ENCODE measurements at regions not wholly inside any gene's neighbourhood (a gene's known extent, or its start where the extent isn't known, plus 50 kb on each side); places are given as distances from the start of the nearest gene placed in this dataset.

DNA sequence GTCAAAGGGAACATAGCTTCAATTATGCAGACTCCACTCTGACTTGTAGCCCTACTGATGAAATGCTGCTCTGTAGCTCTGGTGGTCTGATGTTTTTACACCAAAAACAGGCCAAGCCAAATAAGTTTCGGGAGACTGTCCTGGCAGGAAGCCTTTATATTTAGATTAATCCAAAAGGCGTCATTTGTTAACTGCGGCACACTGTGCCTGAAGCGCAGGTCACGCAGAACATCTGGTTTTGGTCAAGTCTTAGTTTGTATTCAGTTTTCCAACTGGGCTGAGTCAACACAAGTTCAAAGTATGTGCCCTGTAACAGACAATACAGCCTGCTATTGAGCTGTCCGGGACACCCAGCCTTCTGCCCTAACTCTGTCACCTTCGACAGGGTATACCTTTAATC is 154.6 kb upstream of the IPO5 start:
- Mint-ChIP-seq H3K27me3 (peaks cover 2% of the 10 kb centered on the region), H3K4me1 (no peaks in the 10 kb centered on the region), H3K36me3 (ENCODE audit: low read depth) (no peaks in the 10 kb centered on the region), H3K4me3 (no peak overlapping the region), H3K27ac (no peak overlapping the region), H3K9me3 (peaks cover 11% of the 10 kb centered on the region)
- no peak for ATAC-seq (ENCODE audit: low read depth)
- intact Hi-C loops (cut with micrococcal nuclease), result no loop called here
- DNase-seq, result no peak
- ChIA-PET CTCF (interaction anchor here (2.7 kb wide), 1 partner anchor 688 kb away, joined by 8 read pairs; no protein-coding TSS in a partner anchor), POLR2A (no interaction called here)
- TF ChIP-seq, protein P1, sequence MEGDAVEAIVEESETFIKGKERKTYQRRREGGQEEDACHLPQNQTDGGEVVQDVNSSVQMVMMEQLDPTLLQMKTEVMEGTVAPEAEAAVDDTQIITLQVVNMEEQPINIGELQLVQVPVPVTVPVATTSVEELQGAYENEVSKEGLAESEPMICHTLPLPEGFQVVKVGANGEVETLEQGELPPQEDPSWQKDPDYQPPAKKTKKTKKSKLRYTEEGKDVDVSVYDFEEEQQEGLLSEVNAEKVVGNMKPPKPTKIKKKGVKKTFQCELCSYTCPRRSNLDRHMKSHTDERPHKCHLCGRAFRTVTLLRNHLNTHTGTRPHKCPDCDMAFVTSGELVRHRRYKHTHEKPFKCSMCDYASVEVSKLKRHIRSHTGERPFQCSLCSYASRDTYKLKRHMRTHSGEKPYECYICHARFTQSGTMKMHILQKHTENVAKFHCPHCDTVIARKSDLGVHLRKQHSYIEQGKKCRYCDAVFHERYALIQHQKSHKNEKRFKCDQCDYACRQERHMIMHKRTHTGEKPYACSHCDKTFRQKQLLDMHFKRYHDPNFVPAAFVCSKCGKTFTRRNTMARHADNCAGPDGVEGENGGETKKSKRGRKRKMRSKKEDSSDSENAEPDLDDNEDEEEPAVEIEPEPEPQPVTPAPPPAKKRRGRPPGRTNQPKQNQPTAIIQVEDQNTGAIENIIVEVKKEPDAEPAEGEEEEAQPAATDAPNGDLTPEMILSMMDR (IDR thresholded peaks at IDR 0.05), result no peak

DNA sequence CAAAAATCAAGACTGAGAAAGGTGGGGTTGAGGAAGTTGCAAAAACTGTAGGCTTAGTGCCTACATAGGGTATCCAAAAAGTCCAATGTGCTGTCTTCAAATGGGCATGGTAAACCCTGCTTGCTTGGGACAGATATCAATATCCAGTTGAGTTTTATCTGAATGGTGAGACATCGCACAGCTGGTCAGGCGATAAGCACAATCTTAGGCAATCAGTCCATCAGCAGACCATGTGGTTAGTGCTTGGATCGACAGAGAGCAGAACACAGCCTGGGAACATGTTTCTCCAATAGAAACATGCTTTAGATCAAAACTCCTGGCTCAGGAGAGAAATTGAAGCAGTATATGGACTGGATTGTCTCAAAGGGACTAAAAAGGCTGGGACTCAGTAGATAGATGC is 151.3 kb upstream of the IPO5 start:
- intact Hi-C loops (cut with micrococcal nuclease), result loop anchor here (5.0 to 10.0 kb wide), 2 partner anchors 370 to 447 kb away; partner anchors contain the start of gene RAP2A
- no peaks in the 10 kb centered on the region for H3K9me3 Mint-ChIP-seq
- no peak for ATAC-seq (ENCODE audit: low read depth)
- H3K27ac Mint-ChIP-seq, result no peak overlapping the region
- H3K27me3 Mint-ChIP-seq, result peaks cover 7% of the 10 kb centered on the region
- no peak for DNase-seq
- ChIA-PET POLR2A (no interaction called here), CTCF (no interaction called here)
- H3K4me3 Mint-ChIP-seq, result no peak overlapping the region
- TF ChIP-seq, protein P1 (IDR thresholded peaks at IDR 0.05), result no peak
- no peaks in the 10 kb centered on the region for H3K36me3 Mint-ChIP-seq (ENCODE audit: low read depth)
- no peaks in the 10 kb centered on the region for H3K4me1 Mint-ChIP-seq

DNA sequence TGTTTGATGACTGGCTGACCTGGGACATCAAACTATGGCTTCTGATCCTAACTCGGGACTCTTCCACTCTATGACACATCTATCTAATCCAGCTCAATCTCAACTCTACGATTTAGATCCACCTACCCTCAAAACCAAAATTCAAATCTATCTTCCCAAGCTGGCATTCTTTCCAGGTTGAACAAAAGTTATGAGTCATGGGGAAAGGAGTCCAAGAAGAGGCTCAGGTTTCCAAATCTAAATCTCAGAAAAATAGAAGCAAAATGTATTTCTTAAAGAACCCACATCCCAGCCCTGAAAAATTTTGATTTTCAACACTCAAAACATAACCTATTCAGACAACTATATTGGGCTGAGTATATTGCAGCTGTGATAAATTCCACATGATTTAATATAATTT is 143.9 kb upstream of the IPO5 start:
- ATAC-seq (ENCODE audit: low read depth) (no peak), DNase-seq (no peak)
- peaks cover 5% of the 10 kb centered on the region for H3K9me3 Mint-ChIP-seq
- CTCF ChIA-PET, result no interaction called here
- H3K4me3 Mint-ChIP-seq, result no peak overlapping the region
- H3K36me3 Mint-ChIP-seq (ENCODE audit: low read depth), result no peaks in the 10 kb centered on the region
- no peak overlapping the region for H3K27ac Mint-ChIP-seq
- peaks cover 7% of the 10 kb centered on the region for H3K27me3 Mint-ChIP-seq
- intact Hi-C loops (cut with micrococcal nuclease), result loop anchor here (10.0 kb wide), 1 partner anchor 455 kb away; no protein-coding TSS in a partner anchor
- POLR2A ChIA-PET, result no interaction called here
- TF ChIP-seq, protein P1 (IDR thresholded peaks at IDR 0.05), result no peak
- H3K4me1 Mint-ChIP-seq, result no peaks in the 10 kb centered on the region

DNA sequence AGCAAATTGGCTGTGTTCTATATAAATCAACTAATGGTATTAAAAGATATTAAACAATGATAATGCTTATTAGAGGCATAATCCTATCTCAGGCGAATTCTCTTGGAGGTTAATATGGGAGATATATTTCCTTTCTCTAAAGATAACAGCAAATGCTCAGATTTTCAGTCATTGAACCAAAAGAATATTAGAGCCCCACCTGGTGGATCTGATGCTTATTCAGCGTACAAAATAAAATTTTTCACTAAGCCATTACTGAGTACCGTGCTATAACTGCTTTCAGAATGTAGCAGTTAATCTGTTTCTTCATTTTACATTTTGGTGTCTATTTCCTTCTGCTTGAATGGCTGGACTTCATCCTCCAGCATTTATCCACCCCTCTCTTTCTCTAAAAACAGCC is 143.3 kb upstream of the IPO5 start:
- POLR2A ChIA-PET, result no interaction called here
- peaks cover 5% of the 10 kb centered on the region for H3K9me3 Mint-ChIP-seq
- ATAC-seq (ENCODE audit: low read depth), result no peak

DNA sequence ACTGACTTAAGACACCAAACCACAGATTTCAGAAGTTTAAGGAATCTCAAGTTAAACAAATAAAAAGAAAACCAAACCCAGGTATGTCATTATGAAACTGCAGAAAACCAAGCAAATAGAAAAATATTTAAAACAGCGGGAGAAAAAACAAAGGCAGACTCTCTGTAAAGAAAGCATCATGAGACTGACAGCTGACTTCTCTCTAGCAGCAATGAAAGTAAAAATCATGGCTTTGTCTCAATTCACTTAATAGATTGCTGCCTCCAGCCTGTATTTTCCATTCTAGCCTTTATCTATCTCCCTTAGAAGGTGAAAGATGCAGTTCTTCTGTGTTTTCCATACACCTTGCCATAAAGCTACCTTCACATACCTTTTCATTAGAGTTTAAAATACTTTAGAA is 131.1 kb upstream of the IPO5 start:
- DNase-seq, result no peak
- no peak for ATAC-seq (ENCODE audit: low read depth)
- Mint-ChIP-seq H3K27me3 (peaks cover 1% of the 10 kb centered on the region), H3K4me1 (no peaks in the 10 kb centered on the region), H3K36me3 (ENCODE audit: low read depth) (no peaks in the 10 kb centered on the region), H3K9me3 (no peaks in the 10 kb centered on the region), H3K4me3 (no peak overlapping the region), H3K27ac (no peak overlapping the region)
- POLR2A ChIA-PET, result no interaction called here
- TF ChIP-seq, protein P1 (IDR thresholded peaks at IDR 0.05), result no peak
- intact Hi-C loops (cut with micrococcal nuclease), result no loop called here
- CTCF ChIA-PET, result no interaction called here

More for the DNA sequence above, 143.3 kb upstream of the IPO5 start:
- no peak for DNase-seq
- peaks cover 7% of the 10 kb centered on the region for H3K27me3 Mint-ChIP-seq
- H3K4me1 Mint-ChIP-seq, result no peaks in the 10 kb centered on the region
- no peak overlapping the region for H3K27ac Mint-ChIP-seq
- H3K4me3 Mint-ChIP-seq, result no peak overlapping the region
- TF ChIP-seq, protein P1 (IDR thresholded peaks at IDR 0.05), result no peak
- CTCF ChIA-PET, result no interaction called here
- intact Hi-C loops (cut with micrococcal nuclease), result loop anchor here (1.0 to 10.0 kb wide), 2 partner anchors 700 to 1115 kb away; no protein-coding TSS in a partner anchor
- no peaks in the 10 kb centered on the region for H3K36me3 Mint-ChIP-seq (ENCODE audit: low read depth)

Measured in activated B cell treated with CpG ODN at 0.5 μM for 24 hours (primary cell).